ENCODE measurements at regions not wholly inside any gene's neighbourhood (a gene's known extent, or its start where the extent isn't known, plus 50 kb on each side); places are given as distances from the start of the nearest gene placed in this dataset.

GRCh38 chr6:23823421-23823820 is 302.6 kb upstream of the NRSN1 start:
- no peaks in the 10 kb centered on the region for H3K36me3 ChIP-seq (ENCODE audit: insufficient read depth in 1 of 2, low read depth in 1 of 2)
- no peak for ATAC-seq
- 44 to 73% (median 62%) methylated on average over 1 of the region's 1 CpG for WGBS, 3 donors

DNA sequence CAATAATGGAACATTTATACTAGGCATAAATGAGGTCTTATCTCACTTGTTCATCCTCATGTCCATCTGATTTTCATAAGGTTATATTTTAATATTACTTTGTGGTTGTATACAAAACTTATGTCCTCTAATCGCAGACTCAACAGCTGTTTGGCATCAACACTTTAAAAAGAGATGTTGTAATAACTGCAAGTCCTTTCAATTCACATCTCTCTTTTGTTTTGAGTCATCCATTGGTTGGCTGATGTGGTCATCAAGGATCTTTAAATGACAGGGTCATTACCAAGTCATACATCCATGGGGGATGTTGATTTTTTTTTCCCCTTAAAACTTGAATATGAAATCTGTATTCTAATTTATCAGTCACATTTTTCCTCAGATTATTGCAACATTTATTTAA is 299.4 kb upstream of the NRSN1 start:
- no peak for TF ChIP-seq CTCF (IDR thresholded peaks at IDR 0.05)
- Histone ChIP-seq H3K4me1 (no peaks in the 10 kb centered on the region), H3K27ac (no peak overlapping the region), H3K4me3 (no peak overlapping the region), H3K27me3 (ENCODE audit: insufficient read depth in 3 of 3, low read length in 2 of 3) (no peaks in the 10 kb centered on the region), H3K36me3 (ENCODE audit: insufficient read depth in 1 of 2, low read depth in 1 of 2) (no peaks in the 10 kb centered on the region), H3K9me3 (no peaks in the 10 kb centered on the region)
- DNase-seq = no peak
- ATAC-seq = no peak
- intact Hi-C loops (cut with DNase I) = no loop called here
- WGBS, 3 donors = 34 to 38% (median 35%) methylated on average over 1 of the region's 1 CpG

More at GRCh38 chr6:23823421-23823820, 302.6 kb upstream of the NRSN1 start:
- Histone ChIP-seq H3K27ac (no peak overlapping the region), H3K4me3 (no peak overlapping the region), H3K9me3 (no peaks in the 10 kb centered on the region), H3K4me1 (no peaks in the 10 kb centered on the region), H3K27me3 (ENCODE audit: insufficient read depth in 3 of 3, low read length in 2 of 3) (no peaks in the 10 kb centered on the region)
- intact Hi-C loops (cut with DNase I) = no loop called here
- DNase-seq = no peak
- no peak for TF ChIP-seq CTCF (IDR thresholded peaks at IDR 0.05)

DNA sequence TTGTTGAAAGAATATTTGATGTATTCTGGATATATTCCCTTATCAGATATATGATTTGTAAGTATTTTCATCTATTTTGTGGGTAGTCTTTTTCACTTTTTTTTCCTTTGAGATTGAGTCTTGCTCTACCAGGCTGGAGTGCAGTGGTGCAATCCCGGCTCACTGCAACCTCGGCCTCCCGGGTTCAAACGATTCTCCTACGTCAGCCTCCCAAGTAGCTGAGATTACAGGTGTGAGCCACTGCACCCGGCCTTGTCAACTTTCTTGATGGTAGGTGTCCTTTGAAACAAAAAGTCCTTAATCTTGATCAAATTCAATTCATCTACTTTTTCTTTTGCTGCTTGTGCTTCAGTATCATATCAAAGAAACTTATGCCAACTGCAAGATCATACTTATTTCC is 297.2 kb upstream of the NRSN1 start:
- no peak for TF ChIP-seq CTCF (IDR thresholded peaks at IDR 0.05)
- ATAC-seq (no peak), DNase-seq (no peak)
- H3K4me3 ChIP-seq = no peak overlapping the region
- H3K9me3 ChIP-seq = no peaks in the 10 kb centered on the region
- WGBS, 3 donors = 95 to 97% (median 96%) methylated on average over 6 of the region's 6 CpGs
- H3K27me3 ChIP-seq (ENCODE audit: insufficient read depth in 3 of 3, low read length in 2 of 3) = no peaks in the 10 kb centered on the region
- H3K4me1 ChIP-seq = no peaks in the 10 kb centered on the region
- H3K36me3 ChIP-seq (ENCODE audit: insufficient read depth in 1 of 2, low read depth in 1 of 2) = no peaks in the 10 kb centered on the region
- H3K27ac ChIP-seq = no peak overlapping the region
- intact Hi-C loops (cut with DNase I) = no loop called here

DNA sequence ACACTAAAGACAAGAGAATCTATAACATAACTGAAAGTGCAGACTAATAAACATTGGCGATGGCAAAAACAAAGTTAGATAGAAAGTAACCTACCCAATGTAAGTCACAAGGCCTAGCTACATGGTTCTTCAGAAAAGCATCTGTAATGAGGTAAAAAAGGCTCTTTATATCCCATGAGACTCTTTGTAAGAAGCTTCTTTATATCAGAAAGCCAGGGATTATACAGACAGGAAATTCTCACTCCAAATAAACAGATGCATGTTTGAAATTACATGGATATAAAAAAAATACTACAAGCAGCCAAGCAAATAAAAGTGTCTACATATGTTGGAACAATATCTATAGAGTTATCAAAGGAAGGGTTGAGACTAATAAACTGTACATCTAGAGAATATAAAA is 284.9 kb upstream of the NRSN1 start:
- H3K4me3 ChIP-seq = no peak overlapping the region
- no peak for TF ChIP-seq CTCF (IDR thresholded peaks at IDR 0.05)
- ATAC-seq (no peak), DNase-seq (no peak)
- H3K9me3 ChIP-seq = no peaks in the 10 kb centered on the region
- no peak overlapping the region for H3K27ac ChIP-seq
- intact Hi-C loops (cut with DNase I) = no loop called here
- H3K27me3 ChIP-seq (ENCODE audit: insufficient read depth in 3 of 3, low read length in 2 of 3) = no peaks in the 10 kb centered on the region
- no peaks in the 10 kb centered on the region for H3K4me1 ChIP-seq
- 78 to 85% (median 83%) methylated on average over 1 of the region's 1 CpG for WGBS, 3 donors
- H3K36me3 ChIP-seq (ENCODE audit: insufficient read depth in 1 of 2, low read depth in 1 of 2) = no peaks in the 10 kb centered on the region

DNA sequence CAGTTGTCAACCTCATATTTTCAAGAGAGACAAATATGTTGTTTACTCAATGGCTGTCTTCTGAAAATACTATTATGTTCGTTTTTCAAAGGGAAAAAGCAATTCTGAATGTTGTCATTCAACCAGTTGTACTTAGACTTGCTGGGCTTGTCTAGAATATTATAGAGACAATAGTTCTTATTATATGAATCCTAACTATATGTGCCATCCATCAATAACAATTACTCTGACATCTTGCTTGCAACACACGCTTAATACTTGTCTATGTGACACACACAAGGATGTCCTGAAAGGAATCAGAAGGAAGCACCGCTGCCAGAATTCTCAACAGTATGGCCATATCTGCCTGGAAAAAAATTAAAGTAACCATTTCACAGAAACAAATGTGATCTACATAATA is 283.3 kb upstream of the NRSN1 start:
- DNase-seq = no peak
- intact Hi-C loops (cut with DNase I) = no loop called here
- no peak overlapping the region for H3K27ac ChIP-seq
- WGBS, 3 donors = 79 to 84% (median 81%) methylated on average over 3 of the region's 3 CpGs
- no peaks in the 10 kb centered on the region for H3K4me1 ChIP-seq
- H3K27me3 ChIP-seq (ENCODE audit: insufficient read depth in 3 of 3, low read length in 2 of 3) = no peaks in the 10 kb centered on the region
- H3K9me3 ChIP-seq = no peaks in the 10 kb centered on the region
- TF ChIP-seq CTCF (IDR thresholded peaks at IDR 0.05) = no peak
- H3K36me3 ChIP-seq (ENCODE audit: insufficient read depth in 1 of 2, low read depth in 1 of 2) = no peaks in the 10 kb centered on the region
- ATAC-seq = no peak
- H3K4me3 ChIP-seq = no peak overlapping the region
